ENCODE measurements at regions not wholly inside any gene's neighbourhood (a gene's known extent, or its start where the extent isn't known, plus 50 kb on each side); places are given as distances from the start of the nearest gene placed in this dataset.

GRCh38 chr3:103341078-103341606, 906.3 kb downstream of the ZPLD1 start:
- no peak overlapping the region for H3K4me3 ChIP-seq (ENCODE audit: low read length)
- no peak for TF ChIP-seq CTCF (conservative IDR thresholded peaks at IDR 0.05; ENCODE audit: low read length)
- DNase-seq (ENCODE audit: low read depth): no peak

GRCh38 chr3:103342205-103342731, 907.5 kb downstream of the ZPLD1 start:
- no peak overlapping the region for H3K4me3 ChIP-seq (ENCODE audit: low read length)
- no peak for DNase-seq (ENCODE audit: low read depth)
- no peak for TF ChIP-seq CTCF (conservative IDR thresholded peaks at IDR 0.05; ENCODE audit: low read length)

GRCh38 chr3:103349760-103350159, 914.9 kb downstream of the ZPLD1 start:
- no peak for TF ChIP-seq CTCF (conservative IDR thresholded peaks at IDR 0.05; ENCODE audit: low read length)
- DNase-seq (ENCODE audit: low read depth): no peak
- H3K4me3 ChIP-seq (ENCODE audit: low read length): no peak overlapping the region

- no peak for TF ChIP-seq CTCF (conservative IDR thresholded peaks at IDR 0.05; ENCODE audit: low read length)
- DNase-seq (ENCODE audit: low read depth): no peak
- no peak overlapping the region for H3K4me3 ChIP-seq (ENCODE audit: low read length)
Measured at GRCh38 chr3:103365467-103365866, 930.7 kb downstream of the ZPLD1 start.

GRCh38 chr3:103367481-103367880, 932.7 kb downstream of the ZPLD1 start:
- TF ChIP-seq CTCF (conservative IDR thresholded peaks at IDR 0.05; ENCODE audit: low read length): no peak
- no peak for DNase-seq (ENCODE audit: low read depth)
- H3K4me3 ChIP-seq (ENCODE audit: low read length): no peak overlapping the region

GRCh38 chr3:103371411-103371810, 936.6 kb downstream of the ZPLD1 start:
- H3K4me3 ChIP-seq (ENCODE audit: low read length): no peak overlapping the region
- no peak for DNase-seq (ENCODE audit: low read depth)
- no peak for TF ChIP-seq CTCF (conservative IDR thresholded peaks at IDR 0.05; ENCODE audit: low read length)

GRCh38 chr3:103372031-103372430, 937.2 kb downstream of the ZPLD1 start:
- no peak overlapping the region for H3K4me3 ChIP-seq (ENCODE audit: low read length)
- no peak for TF ChIP-seq CTCF (conservative IDR thresholded peaks at IDR 0.05; ENCODE audit: low read length)
- no peak for DNase-seq (ENCODE audit: low read depth)
